Superior temporal gyrus (tissue), 1 donor: ENCODE measurements at regions not wholly inside any gene's neighbourhood (a gene's known extent, or its start where the extent isn't known, plus 50 kb on each side); places are given as distances from the start of the nearest gene placed in this dataset.

Source experiments
- DNase-seq: peaks from one replicate; pipeline ENCODE4 v3.0.0-alpha.2; 2016; ENCODE audit errors: extremely low spot score

DNA sequence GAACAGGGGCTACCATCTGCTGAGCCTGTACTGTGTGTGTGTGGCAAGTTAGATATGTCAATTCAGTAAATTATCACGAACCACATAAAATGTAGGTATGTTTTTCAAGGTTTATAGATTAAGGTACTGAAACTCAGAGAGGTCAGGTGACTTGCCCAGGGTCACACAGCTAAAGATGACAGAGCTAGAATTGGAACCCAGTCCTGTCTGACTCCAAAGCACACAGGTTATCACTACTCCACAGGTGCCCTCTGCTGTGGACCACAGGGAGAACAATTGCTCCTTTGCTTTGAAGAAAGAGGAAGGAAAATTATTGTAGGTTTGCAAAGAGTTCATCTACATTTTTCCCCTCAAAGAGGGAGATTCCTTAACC lies 229.7 kb upstream of the AGAP1 start:
- no peak for DNase-seq

DNA sequence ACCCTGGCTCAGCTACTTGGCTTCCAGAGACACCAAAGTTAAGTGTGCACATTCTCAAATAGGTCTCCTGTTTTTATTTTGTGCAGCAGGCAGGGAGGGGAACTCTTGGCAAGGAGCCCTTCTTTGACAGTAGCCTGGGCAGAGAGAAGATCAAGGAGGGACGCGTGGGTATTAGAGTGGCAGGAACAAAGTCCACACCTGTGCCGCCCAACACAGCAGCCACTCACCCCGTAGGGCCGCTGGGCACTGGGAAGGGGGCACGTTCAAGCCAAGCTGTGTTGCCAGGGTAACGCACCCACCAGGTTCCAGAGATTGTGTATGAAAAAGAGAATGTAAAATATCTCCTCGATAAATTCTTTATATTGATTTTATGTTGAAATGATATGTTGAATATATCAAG lies 229.3 kb upstream of the AGAP1 start:
- DNase-seq: no peak

DNA sequence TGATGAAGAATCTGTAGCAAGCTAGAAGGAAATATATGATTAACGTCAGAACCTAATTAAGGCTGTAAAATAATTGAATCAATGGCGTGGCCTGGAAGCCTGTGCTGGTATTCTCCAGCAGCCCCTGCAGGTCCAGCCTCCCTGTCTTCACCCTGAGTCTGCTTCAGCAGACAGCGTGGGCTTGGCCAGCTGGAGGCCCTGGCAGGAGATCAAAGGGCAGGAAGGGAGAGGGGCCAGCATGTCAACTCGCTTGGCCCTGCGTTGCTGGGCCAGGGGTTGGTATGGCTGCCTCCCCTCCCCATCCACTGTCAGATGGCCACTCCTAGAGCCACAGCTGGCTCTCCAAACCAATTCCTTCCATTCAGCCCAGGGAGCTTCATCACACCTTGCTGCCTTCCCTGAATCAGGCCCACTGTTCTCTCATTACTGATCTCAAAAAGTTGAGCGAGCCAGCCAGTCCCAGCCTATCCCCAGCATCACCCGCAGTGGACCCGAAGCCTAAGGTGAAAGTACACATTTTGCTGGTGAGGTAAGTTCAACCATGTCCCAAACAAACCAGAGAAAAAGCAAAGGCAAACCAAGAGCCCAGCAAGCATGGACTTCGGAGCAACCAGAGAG lies 228.4 kb upstream of the AGAP1 start:
- no peak for DNase-seq

- no peak for DNase-seq
Observed at GRCh38 chr2:235267251-235267650, 226.6 kb upstream of the AGAP1 start.

GRCh38 chr2:235268535-235268934 lies 225.3 kb upstream of the AGAP1 start:
- DNase-seq: no peak

DNA sequence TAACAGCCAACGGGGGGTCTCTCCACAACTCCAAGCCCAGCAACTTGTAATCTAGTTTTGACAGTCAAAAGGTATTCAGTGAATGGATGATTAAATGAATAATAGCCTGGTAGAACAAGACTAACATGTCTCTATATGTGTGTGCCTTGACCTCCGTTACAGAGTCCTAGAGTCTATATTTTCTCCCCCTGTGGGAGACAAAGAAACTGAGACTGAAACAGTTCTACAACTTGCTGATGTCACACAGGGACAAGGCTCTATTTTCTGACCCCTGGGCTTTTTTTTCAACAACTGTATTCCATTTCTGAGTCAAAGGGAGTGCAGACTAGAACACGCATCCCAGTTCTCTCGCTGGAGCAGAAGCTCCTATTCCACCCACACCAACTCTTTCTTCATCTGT lies 223.6 kb upstream of the AGAP1 start:
- no peak for DNase-seq

DNA sequence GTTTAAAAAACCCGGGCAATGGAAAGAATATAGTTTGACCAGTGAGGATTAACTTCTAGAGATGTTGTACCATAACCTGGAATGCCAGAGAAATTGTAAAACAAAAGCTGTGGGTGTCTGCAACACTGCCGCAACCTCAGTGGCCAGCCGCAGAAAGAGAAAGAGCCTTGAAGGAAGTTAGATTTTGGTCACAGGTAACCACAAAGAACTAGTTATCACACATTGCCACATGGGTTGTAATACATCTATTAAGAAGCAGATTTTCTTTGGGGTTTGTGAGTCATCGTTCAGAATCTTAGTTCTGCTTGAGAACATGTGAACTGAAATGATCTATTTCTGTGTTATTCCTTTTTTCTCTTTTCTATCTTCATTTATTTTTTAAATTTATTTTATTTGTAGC lies 222.9 kb upstream of the AGAP1 start:
- no peak for DNase-seq

DNA sequence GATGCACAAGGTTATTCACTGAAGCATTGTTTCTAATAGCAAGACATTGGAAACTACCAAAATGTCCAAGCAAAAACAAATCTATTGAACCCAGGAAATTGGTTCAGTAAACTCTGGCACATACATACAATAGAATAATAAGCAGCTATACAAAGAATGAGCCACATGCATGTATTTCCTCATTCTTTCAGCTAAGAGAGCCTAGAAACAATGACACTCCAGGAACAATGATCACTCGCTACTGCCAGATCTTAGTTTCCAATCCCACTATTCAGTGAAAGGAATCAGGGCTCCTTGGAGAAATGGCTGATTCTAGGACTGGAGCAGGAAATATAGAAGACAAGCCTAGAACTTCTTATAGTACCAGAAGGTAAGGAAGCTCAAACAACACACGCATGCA lies 221.9 kb upstream of the AGAP1 start:
- no peak for DNase-seq

DNA sequence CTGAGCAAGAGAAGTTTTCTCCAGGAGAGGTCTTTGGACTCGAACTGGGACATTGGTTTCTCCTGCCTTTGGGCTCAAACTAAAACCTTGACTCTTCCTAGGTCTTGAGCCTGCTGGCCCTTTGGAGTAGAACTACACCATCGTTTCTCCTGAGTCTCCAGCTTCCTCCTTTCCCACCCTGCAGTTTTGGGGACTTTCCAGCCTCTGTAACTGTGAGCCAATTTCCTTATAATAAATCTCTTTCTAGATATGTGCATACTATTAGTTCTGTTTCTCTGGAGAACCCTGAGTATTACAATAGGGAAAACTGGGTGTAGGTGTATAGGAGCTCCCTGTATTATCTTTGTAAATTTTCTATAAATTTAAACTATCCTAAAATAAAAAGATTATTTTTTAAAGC lies 219.8 kb upstream of the AGAP1 start:
- DNase-seq: no peak

DNA sequence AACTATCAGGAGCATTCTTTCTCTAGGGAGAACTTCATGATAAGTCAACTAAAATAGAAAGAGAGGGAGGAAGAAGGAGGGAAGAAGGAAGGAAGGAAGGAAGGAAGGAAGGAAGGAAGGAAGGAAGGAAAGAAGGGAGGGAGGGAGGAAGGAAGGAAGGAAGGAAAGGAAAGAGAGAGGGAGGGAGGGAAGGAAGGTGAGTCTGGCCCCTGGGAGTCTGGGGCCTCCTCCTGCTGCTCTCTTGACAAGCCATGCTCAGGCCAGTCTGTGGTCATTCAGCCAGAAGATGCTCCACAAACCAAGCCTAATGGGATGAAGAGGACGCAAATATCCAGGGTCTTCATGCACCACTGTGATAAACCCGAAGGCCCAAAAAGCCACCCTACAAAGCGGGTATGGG lies 216.4 kb upstream of the AGAP1 start:
- no peak for DNase-seq

GRCh38 chr2:235278771-235279355 lies 215.0 kb upstream of the AGAP1 start:
- no peak for DNase-seq

DNA sequence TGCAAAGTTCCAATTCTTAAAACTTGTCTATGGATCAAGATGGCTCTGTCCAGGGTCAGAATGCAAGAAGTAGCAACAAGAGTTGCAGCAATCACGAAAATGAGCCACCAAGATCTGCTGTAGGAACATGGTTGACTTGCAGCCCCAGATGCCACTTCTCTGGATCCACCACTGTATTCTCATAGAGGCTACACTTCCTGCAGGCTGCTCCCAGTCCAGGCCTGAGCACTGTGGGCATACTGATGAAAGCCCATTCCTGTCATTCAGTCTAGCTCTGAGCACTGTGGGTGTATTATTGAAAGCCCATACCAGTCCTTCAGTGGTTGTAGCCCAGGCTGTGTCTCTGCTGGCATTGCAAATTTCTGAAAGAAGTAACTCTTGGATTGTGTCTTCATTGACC lies 213.9 kb upstream of the AGAP1 start:
- no peak for DNase-seq

- DNase-seq: no peak
Observed at GRCh38 chr2:235283246-235283645, 210.6 kb upstream of the AGAP1 start.

DNA sequence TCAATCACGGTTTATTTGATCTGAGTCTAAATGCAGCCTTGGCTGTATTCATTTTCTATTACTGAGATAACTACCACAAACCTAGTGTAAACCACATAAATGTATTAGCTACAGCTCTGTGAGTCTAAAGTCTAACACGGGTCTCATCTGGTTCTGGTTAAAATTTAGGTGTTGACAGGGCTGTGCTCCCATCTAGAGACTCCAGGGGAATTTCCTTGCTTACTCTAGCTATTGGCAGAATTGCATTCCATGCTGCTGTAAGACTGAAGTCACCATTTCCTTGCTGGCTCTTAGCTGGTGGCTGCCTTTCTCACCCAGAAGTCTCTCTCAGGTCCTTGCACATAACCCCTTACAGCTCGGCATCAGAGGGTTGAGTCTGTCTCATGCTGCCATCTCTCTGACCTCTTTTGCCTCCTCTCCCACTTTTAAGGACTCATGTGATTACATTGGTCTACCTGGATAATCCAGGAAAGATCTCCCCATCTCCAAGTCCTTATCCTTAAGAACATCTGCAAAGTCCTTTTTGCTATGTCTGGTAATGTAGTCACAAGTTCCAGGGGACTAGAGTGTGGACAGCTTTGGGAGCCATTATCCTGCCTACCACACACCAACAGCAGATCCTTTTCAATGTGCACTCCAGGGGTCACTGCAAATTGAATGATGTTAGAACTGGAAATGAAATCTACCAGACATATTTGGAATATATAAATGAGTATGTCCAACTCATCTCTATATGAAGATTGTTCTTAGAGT lies 207.0 kb upstream of the AGAP1 start:
- no peak for DNase-seq

GRCh38 chr2:235287375-235287733 lies 206.5 kb upstream of the AGAP1 start:
- DNase-seq: peak; percentile 73

DNA sequence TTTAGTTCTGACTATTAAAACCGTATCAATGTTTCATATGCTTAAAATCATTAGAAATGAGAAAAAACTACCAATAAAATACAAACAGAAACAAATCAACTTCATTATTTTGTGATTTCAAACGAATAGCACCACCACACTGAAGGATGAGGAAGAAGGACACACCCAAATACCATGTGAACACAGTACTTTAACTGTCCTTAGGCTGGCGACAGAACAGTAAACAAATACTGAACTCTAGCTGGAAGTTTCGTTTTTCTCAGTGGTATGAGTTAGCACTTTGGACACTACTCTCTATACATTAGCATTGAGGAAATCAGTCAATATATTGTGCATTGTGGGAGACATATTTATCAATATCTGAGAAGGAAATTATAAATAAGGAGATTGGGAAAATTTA lies 202.4 kb upstream of the AGAP1 start:
- no peak for DNase-seq

GRCh38 chr2:235293061-235293460 lies 200.8 kb upstream of the AGAP1 start:
- no peak for DNase-seq

DNA sequence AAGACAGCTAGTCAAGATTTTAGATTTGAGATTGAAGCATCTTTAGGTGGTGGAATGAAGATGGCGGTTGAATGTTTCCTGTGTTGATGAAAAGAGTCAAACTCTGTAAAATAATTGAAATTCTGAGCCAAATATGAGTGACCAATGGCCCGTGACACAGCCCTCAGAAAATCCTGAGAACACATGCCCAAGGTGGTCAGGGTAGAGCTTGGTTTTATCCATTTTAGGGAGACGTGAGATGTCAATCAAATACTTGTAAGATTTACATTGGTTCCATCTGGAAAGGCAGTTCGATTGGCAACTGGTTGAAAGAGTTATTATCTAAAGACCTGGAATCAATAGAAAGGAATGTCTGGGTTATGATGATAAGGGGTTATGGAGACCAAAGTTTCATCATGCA lies 198.0 kb upstream of the AGAP1 start:
- DNase-seq: no peak

GRCh38 chr2:235300368-235301201 lies 193.3 kb upstream of the AGAP1 start:
- DNase-seq: no peak

DNA sequence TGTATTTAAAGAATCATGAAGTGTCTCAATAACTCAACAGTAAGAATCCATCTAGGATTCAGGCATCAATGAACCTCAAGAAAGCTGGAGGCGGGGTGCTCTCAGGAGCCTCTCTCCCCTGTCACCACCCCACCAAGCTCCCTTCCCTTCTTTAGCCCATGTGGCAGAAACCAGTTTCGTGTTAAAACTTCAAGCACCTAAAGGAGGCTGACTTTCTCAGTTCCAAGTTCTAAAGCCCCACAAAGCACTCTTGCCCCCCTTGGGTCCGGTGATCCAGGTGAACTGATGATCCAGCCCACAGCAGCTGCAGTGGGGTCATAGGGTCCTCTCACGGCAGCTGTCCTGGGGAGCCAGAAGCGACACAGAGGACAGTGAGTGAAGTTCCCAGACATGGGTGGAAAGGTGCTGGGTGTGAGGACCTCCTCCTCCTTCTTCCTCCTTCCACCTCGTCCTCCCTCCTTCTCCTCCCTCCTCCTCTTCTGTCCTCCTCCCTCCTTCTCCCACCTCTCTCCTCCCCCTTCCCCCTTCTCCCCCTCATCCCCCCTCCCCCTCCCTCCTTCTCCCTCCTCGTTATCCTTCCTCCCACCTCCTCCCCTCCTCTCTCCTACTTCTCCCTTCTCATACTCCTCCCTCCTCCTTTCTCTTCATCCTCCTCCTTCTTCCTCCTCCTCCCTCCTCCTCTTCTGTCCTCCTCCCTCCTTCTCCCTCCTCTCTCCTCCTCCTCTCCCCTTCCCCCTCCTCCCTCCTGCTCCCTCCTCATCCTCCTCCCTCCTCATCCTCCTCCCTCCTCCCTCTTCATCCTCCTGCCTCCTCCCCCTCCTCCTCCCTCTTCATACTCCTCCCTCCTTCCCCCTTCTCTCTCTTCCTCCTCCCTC lies 192.4 kb upstream of the AGAP1 start:
- no peak for DNase-seq

- no peak for DNase-seq
Observed at GRCh38 chr2:235302263-235302662, 191.6 kb upstream of the AGAP1 start.
